GM12878 (cell line): ENCODE measurements at regions not wholly inside any gene's neighbourhood (a gene's known extent, or its start where the extent isn't known, plus 50 kb on each side); places are given as distances from the start of the nearest gene placed in this dataset.

Source experiments
- CHD4 ChIP-seq: fragments of 200-600 bp; sonication (generic); IDR thresholded peaks from 2 replicates; pipeline ENCODE4 v1.6.1; 2016; ENCODE audit warnings: mild to moderate bottlenecking
- EED ChIP-seq: sonication (generic); IDR thresholded peaks from 2 replicates; pipeline ENCODE4 v1.6.1; 2016; ENCODE audit warnings: antibody characterized with exemption, low read depth
- FOXM1 ChIP-seq: IDR thresholded peaks from 2 replicates; pipeline ENCODE4 v1.6.1; 2012; ENCODE audit warnings: low read depth, mild to moderate bottlenecking, inconsistent platforms, low read length, moderate library complexity
- HDAC6 ChIP-seq: fragments of 200-600 bp; sonication (generic); IDR thresholded peaks from one replicate; pipeline ENCODE4 v1.8.0; 2017; ENCODE audit warnings: antibody characterized with exemption; ENCODE audit not compliant: unreplicated experiment
- NRF1 ChIP-seq: conservative IDR thresholded peaks from 2 replicates; pipeline ENCODE4 v1.6.1; 2011; ENCODE audit warnings: mild to moderate bottlenecking, low read depth, low read length, improper control_type of control experiment
- POLR2A ChIP-seq: IDR thresholded peaks from 2 replicates; pipeline ENCODE4 v1.6.1; 2011; ENCODE audit warnings: low read depth, mild to moderate bottlenecking, low read length
- POLR2AphosphoS5 ChIP-seq: IDR thresholded peaks from 2 replicates; pipeline ENCODE4 v1.6.1; 2011; ENCODE audit warnings: mild to moderate bottlenecking, low read length, inconsistent platforms
- POU2F2 ChIP-seq: IDR thresholded peaks from 3 replicates; pipeline ENCODE4 v1.6.1; 2011; ENCODE audit warnings: low read depth, mild to moderate bottlenecking, low read length, borderline replicate concordance
- RBBP5 ChIP-seq: fragments of 200-600 bp; sonication (generic); conservative IDR thresholded peaks from 2 replicates; pipeline ENCODE4 v1.6.1; 2016
- SIN3A ChIP-seq: IDR thresholded peaks from 2 replicates; pipeline ENCODE4 v1.6.1; 2012; ENCODE audit warnings: low read depth, low read length, improper control_type of control experiment
- SP1 ChIP-seq: IDR thresholded peaks from one replicate; pipeline ENCODE4 v1.6.1; 2011; ENCODE audit warnings: low read depth, low read length
- SRF ChIP-seq, 2 experiments: IDR thresholded peaks; 2 replicates each; pipeline ENCODE4 v1.6.1; 2011; ENCODE audit warnings: low read depth in 2 of 2, low read length in 2 of 2, mild to moderate bottlenecking in 1 of 2, moderate library complexity in 1 of 2
- TF ChIP-seq, protein P1 (sequence below), 3 experiments: IDR thresholded peaks in 2 of 3; conservative IDR thresholded peaks in 1 of 3; 2 replicates each; pipeline ENCODE4 v1.5.1; 2011; ENCODE audit warnings: low read depth in 3 of 3, low read length in 3 of 3, mild to moderate bottlenecking in 3 of 3, control low read depth in 2 of 3, moderate library complexity in 2 of 3, inconsistent platforms in 1 of 3, mixed read lengths in 1 of 3; ENCODE audit not compliant: control insufficient read depth in 2 of 3, insufficient read depth in 1 of 3; ENCODE audit errors: extremely low read depth in 1 of 3
- TF ChIP-seq, protein P2 (sequence below): IDR thresholded peaks from 2 replicates; pipeline ENCODE4 v1.6.1; 2012; ENCODE audit warnings: improper control_type of control experiment, low read depth, low read length; ENCODE audit not compliant: insufficient replicate concordance

DNA sequence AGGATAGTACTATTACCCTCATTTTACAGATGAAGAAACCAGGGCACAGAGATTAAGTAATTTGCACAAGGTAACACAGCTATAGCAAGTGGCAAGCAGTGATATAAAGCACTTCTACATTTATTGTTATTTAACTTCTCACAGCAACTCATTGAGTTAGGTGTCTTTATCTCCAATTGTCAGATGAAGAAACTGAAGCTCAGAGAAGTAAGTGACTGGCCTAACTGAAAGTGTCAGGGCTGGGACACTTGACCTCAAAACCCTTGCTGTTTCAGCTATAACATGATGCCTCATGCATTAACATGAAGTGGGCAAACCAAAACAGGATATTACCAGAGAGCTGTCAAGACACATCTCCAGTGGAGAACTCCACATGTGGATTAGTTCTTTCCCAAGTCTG lies 65.8 kb upstream of the LEKR1 start:
- TF ChIP-seq, protein P1, sequence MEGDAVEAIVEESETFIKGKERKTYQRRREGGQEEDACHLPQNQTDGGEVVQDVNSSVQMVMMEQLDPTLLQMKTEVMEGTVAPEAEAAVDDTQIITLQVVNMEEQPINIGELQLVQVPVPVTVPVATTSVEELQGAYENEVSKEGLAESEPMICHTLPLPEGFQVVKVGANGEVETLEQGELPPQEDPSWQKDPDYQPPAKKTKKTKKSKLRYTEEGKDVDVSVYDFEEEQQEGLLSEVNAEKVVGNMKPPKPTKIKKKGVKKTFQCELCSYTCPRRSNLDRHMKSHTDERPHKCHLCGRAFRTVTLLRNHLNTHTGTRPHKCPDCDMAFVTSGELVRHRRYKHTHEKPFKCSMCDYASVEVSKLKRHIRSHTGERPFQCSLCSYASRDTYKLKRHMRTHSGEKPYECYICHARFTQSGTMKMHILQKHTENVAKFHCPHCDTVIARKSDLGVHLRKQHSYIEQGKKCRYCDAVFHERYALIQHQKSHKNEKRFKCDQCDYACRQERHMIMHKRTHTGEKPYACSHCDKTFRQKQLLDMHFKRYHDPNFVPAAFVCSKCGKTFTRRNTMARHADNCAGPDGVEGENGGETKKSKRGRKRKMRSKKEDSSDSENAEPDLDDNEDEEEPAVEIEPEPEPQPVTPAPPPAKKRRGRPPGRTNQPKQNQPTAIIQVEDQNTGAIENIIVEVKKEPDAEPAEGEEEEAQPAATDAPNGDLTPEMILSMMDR (IDR thresholded peaks at IDR 0.05 in 2 of 3, conservative IDR thresholded peaks at IDR 0.05 in 1 of 3; ENCODE audit: control insufficient read depth in 2 of 3, extremely low read depth in 1 of 3, insufficient read depth in 1 of 3, low read depth in 3 of 3, low read length in 3 of 3): no peak
- TF ChIP-seq POU2F2: no peak
- no peak for TF ChIP-seq RBBP5
- TF ChIP-seq SIN3A: no peak
- TF ChIP-seq NRF1: no peak
- TF ChIP-seq, protein P2, sequence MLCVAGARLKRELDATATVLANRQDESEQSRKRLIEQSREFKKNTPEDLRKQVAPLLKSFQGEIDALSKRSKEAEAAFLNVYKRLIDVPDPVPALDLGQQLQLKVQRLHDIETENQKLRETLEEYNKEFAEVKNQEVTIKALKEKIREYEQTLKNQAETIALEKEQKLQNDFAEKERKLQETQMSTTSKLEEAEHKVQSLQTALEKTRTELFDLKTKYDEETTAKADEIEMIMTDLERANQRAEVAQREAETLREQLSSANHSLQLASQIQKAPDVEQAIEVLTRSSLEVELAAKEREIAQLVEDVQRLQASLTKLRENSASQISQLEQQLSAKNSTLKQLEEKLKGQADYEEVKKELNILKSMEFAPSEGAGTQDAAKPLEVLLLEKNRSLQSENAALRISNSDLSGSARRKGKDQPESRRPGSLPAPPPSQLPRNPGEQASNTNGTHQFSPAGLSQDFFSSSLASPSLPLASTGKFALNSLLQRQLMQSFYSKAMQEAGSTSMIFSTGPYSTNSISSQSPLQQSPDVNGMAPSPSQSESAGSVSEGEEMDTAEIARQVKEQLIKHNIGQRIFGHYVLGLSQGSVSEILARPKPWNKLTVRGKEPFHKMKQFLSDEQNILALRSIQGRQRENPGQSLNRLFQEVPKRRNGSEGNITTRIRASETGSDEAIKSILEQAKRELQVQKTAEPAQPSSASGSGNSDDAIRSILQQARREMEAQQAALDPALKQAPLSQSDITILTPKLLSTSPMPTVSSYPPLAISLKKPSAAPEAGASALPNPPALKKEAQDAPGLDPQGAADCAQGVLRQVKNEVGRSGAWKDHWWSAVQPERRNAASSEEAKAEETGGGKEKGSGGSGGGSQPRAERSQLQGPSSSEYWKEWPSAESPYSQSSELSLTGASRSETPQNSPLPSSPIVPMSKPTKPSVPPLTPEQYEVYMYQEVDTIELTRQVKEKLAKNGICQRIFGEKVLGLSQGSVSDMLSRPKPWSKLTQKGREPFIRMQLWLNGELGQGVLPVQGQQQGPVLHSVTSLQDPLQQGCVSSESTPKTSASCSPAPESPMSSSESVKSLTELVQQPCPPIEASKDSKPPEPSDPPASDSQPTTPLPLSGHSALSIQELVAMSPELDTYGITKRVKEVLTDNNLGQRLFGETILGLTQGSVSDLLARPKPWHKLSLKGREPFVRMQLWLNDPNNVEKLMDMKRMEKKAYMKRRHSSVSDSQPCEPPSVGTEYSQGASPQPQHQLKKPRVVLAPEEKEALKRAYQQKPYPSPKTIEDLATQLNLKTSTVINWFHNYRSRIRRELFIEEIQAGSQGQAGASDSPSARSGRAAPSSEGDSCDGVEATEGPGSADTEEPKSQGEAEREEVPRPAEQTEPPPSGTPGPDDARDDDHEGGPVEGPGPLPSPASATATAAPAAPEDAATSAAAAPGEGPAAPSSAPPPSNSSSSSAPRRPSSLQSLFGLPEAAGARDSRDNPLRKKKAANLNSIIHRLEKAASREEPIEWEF: no peak
- TF ChIP-seq CHD4: no peak
- no peak for TF ChIP-seq HDAC6
- TF ChIP-seq SRF (IDR thresholded peaks at IDR 0.05; ENCODE audit: low read depth in 2 of 2, low read length in 2 of 2): no peak
- no peak for TF ChIP-seq SP1
- TF ChIP-seq POLR2AphosphoS5: no peak
- TF ChIP-seq EED: no peak
- TF ChIP-seq POLR2A: no peak
- no peak for TF ChIP-seq FOXM1
